Hematopoietic multipotent progenitor cell (in vitro differentiated cells): ENCODE measurements at regions not wholly inside any gene's neighbourhood (a gene's known extent, or its start where the extent isn't known, plus 50 kb on each side); places are given as distances from the start of the nearest gene placed in this dataset.
"Not testable (repeated sequence)": the region's sequence is repeated elsewhere in the genome, so short reads cannot be mapped to it uniquely, and the experiment has no call there.

Experiments
- DNase-seq, 3 donors: peaks; one replicate each; pipeline ENCODE4 v3.0.0-alpha.2; 2011 to 2015; ENCODE audit warnings: low read depth in 2 of 3, low spot score in 2 of 3

DNA sequence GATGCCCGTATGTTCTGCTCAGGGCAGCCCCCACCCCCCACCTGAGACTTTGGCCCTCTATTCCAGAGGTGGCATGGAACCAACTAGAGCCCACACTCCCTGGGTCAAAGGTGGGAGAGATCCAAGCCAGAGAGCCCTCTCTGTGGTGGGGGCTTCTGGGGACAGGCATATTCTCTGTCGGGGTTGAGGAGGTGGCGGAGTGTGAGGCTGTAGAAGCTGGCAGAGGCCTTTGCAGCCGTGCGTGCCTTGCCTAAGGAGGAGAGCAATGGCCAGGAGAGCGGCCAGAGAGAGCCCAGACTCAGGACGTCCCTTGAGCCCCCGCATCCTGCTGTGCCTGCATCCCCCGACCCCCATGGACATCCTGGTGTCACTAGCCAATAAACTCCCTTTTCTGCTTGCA lies 79.2 kb upstream of the HPCAL1 start:
- no peak for DNase-seq

DNA sequence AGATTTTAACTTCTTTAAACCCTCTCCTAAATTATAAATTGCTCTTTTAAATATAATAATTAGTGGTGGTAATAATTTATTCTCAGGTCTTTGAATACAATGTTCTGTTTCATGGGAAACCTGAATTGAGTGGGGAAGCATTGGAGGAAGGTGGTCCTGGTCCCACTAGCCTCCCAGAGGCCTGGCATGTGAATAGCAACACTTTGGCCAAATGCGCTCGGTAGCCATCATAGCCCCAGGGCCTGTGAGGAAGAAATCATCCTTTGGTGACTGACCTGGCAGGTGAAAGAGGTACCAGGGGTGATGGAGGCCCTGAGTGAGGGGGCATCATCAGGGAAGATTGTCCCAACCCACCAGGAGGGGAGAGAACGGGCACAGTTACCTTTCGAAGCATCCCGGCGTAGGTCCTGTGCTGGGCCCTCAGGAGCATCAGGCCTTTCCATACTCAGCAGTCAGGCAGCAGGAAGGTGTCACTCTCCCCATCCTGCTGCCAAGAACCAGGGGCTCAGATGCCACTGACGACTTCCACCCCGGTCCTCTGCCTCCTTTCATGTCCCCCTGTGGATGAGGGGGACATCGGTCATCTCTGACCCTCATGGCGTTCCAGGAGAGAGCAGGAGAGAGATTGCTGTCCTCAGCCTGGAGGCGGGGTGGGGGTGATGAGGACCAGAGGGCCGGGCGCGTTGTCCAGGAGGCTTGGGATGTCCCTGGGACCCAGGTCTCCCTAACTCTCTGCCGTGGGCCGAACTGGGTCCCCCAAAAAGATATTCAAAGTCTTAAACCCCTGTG lies 78.6 kb upstream of the HPCAL1 start:
- DNase-seq, result no peak

DNA sequence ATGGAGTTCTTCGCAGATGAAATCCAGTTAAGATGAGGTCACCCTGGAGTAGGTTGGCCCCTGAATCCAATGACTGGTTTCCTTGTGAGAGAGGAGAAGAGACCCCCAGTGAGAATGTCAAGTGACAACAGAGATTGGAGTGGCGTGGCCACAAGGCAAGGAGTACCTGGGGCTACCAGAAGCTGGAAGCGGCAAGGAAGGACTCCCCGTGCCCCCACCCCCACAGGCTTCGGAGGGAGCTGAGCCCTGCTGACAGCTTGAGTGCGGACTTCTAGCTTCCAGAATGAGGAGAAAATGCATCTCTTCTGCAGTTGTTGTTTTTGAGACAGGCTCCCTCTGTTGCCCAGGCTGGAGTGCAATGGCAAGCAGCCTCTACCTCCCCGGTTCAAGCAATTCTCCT lies 78.0 kb upstream of the HPCAL1 start:
- DNase-seq, result no peak

DNA sequence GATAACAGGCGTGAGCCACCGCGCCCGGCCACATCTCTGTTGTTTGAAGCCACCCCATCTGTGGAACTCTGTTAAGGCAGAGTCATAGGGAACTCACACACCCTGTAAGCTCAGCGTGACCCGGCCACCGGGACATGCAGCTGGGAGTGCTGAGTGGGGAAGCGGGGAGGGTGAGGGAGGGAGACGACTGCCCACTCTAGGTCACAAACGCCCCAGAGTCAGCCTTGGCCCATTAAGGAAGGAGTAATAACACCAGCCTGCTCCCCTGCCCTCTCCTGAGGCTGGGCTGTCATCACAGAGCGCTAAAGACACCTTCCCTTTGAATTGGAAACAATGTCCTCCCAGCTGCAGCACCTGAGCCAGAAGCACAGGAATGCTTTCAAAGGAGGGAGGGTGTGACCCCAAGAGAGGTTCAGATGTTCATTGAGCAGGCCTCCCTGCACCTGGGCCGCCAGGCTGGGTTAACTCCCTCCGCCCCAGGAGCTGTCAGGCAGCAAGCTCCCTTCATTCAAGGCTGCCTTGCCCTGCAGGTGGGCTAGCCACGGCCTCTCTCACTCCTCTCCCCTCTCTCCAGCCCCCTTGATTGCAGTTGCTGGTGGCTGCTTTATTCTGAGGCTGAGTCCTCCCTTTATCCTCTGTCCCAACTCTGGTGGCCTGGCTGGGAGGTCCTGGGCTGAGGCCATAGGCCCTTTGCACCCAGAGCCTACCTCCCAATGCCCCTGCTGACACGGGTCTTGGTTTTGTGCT lies 77.2 kb upstream of the HPCAL1 start:
- DNase-seq, result no peak

DNA sequence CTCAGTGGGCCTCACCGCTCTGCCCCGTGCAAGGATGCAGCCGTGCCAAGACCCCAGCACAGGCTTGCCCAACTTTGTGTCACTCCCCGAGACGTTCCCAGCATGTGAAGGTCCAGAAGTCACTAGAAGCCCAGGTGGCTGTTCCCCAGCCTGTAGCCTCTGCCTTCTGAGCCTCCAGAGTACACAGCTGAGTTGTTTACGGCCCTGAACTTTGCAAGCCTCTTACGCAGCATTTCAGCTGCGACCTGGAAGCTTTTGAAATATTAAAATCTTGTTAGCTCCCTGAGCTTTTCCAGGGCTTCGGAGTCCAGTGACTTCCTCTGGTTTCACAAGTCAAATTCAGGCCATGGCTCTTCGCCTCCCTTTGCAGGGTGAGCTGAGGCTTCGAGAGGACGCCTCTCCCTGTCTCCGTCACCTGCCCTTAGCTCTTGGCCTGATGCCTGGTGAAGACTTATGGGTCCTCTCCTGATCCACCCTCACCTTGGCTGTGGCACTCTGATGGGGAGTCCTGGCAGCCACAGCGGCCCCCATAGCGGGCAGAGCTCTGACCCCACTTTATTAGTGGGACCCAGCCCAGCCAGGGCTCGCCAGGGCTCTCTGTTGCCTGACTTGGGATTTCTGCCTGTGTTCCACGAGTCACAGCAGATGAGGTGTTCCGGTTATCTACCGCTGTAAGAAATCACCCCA lies 76.5 kb upstream of the HPCAL1 start:
- DNase-seq, result no peak

DNA sequence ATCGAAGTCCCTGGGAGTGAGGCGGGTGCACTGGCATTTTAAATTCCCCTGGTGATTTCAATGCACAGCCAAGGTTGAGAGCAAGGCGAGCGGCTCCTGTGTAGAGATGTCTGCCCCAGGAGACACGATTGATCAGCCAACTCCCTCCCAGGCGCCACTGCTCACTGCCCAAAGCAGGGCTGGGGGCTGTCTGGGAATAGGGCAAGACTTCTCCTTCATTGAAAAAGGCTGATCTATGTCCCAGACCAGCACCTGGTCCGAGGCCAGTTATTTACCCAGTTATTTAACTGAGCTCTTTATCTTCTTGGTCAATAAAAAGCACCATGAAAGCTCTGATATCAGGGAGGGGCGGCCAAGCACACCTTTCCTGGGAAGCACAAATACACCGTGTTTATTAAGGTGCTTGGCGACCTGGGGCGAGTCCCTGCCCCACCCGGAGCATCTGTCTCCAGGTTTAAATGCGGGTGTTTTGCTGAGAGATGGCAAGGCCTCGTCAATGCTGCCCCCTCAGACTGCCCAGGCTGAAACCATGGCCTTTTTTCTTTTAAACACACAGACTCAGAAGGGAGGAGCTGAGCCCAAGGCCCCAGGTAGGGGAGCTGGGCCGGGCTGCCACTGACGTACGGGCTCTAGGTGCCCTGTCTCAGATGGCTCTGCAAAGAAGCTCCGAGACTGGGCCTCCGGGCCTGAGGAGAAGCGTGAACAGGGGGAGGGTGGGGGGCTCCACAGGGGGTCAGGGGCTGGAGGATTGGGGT lies 73.9 kb upstream of the HPCAL1 start:
- no peak for DNase-seq

DNA sequence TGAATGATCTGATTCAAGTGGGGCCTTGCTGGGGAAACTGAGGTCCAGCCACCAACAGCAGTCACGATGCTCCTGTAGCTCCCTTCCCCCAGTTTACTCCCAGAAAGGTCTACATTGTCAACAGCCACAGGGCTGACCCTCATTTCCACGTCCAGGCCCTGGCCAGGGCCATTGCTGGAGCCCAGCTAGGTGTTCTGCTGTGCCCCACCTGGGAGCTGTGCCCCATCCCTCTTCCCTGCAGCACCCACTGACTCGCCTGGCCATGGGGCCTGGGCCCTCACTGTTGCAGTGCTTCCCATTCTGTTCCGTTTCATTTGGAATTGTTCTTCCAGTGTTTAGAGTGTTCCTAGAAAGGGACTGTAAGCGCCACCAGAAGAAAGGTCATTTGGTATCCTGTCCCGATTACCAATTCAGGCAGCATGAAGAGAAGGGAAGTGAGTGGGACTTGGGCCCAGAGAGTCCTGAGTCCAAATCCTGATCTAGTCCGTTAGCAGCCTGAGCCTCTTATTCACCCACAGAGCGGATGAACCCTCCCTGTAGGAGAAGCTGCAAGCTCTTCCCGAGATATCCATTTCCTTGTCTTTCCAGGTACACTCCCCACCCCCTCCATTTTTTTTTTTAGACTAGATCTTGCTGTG lies 73.1 kb upstream of the HPCAL1 start:
- no peak for DNase-seq

DNA sequence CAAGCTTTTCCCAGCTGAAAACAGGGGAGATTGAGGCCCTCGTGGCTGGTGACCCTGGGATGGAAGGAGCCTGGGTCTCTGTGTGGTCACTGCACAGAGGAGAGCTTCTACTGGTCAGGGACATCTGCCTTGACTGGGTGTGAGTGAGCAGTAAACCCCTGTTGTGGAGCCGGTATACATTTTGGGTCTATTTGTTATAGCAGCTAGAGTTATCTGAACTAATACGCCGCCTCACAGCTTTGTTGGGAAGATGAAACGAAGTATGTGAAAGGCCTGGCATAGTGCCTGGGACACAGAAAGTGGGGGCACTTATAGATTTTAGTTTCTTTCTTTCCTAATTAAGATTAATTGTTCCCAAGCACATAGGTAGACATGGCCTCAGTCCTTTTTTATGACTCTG lies 72.2 kb upstream of the HPCAL1 start:
- DNase-seq, result no peak

DNA sequence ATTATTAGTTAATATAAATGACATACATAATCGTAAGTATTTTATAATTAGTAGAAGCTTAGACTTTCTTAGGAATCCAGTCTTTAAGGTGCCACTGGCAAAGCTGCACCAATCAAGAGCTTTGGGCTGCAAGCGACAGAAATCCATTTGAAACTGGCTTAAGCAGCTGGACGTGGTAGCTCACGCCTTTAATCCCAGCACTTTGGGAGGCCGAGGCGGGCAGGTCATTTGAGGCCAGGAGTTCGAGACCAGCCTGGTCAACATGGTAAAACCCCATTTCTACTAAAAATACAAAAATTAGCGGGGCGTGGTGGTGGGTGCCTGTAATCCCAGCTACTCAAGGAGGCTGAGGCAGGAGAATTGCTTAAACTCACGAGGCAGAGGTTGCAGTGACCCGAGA lies 71.8 kb upstream of the HPCAL1 start:
- DNase-seq, result not testable (repeated sequence)

DNA sequence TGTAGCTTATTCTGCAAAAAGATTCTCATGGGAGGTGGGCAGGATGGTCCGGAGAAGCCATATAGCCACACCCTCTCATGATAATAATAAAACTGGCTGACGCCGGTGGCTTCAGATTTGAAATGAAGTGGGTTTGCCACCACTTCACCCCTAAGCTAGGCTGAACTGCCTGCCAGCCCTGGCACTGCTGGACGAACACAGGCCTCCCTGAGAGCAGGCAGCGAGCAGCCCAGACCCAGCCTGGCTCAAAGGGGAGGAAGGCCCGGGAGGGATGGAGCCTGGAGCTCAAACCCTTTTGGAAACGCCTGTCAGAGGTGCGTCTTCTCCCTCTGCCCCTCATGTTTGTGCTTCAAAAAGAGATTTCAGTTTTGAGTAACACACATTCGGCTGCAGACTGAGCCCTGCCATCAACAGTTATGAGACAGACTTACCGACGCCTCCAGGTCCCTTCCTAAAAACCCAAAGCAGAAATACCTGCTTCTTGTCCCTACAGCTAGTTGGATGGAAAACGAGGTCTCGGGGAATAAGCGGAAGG lies 71.1 kb upstream of the HPCAL1 start:
- DNase-seq, result no peak

DNA sequence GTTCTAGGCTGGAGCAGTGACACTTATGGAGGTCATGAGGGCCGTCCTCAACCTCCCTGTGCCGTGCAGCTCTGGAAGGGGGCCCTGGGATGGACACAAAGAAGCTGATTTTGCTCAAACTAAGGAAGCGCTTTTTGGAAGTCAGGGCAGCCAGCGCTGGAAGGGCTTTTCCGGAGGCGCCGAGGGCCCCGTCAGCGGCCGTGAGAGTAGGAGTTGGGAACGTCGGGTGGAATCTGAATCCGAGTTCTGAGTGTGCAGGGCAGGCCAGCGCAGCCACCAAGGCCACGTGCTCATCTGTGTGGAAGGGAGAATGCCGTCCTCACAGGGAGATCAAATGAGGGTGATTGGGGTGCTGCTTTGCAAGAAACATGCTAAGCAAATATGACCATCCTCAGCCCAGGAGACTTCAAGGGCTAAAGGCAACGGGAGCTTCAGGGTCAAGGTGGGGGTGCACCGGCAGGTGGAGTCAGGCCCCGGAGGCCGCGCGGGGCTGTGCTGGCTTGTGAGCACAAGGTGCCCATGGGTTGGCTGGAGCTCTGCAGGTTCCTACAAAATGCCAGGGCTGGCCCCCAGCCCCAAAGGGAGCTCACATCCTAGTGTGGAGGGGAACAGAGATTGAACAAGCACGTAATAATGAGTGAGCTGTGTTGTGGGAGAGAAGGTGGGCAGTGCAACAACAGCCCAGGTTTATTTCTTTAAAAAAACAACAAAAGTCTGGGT lies 70.4 kb upstream of the HPCAL1 start:
- DNase-seq, result no peak

DNA sequence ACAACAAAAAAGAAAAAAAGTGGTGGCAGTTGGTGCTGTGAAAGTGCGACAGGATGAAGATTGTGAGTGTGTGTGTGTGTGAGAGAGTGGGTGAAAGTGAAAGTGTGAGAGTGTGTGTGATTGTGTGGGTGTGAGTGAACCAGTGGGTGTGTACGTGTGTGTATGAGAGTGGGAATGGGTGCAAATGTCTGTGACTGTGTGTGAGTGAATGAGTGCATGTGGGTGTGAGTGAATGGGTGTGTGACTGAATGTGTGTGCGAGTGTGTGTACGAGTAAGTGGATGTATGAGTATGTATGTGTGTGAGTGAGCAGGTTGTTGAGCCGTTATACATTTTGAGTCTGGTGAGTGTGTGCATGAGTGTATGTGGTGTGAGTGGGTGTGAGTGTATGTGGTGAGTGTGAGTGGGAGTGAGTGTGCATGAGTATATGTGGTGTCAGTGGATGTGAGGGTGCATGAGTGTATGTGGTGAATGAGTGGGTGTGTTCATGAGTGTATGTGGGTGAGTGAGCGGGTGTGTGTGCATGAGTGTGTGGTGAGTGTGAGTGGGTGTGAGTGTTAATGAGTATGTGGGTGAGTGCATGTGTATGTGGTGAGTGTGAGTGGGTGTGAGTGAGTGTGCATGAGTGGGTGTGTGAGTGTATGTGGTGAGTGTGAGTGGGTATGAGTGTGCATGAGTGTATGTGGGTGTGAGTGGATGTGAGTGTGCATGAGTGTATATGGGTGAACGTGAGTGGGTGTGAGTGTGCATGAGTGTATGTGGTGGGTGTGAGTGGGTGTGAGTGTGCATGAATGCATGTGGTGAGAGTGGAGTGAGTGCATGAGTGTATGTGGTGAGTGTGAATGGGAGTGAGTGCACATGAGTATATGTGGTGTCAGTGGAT lies 69.3 kb upstream of the HPCAL1 start:
- DNase-seq, result no peak

DNA sequence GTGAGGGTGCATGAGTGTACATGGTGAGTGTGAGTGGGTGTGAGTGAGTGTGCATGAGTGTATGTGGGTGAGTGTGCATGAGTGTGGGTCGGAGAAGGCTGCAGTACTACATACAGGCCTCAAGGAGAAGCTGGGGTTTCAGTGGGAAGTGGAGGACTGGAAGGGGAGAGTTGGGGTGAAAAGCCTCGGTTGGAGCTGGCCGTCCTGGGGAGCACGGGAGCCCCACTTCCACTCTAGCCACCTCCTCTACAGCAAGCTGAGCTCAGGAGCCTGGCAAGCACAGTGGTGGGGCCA lies 68.7 kb upstream of the HPCAL1 start:
- DNase-seq, result no peak

DNA sequence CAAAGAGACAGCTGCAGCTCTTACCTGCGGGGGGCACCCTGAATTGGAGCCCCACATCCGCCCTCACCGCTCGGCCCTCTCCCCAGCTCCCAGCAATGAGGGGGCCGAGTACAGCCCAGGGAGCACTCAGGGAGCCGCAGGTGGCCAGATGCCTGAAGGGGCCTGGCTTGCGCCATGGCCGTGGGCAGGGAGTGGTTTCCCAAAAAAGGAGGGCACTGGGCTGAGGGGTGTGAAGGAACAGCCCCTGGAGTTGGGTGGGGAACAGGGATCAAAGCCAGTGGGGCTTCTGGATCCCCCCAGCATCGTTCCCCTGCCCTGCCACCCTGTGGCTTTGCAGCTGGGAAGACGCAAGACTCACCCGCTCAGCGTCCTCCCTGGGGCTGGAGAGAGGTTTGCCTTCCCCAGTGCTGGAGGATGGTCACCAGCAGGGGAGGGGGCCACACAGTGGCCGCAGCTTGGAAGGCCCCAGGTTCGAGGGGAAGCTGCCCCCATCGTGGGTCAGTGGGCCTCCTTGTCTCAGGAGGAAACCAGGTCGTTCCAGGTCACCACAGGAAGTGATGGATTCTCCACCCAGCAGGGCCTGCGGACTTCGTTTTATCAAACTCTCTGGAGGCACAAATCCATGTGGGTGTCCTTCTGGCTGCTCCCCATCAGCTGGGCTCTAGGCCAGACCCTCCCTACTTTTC lies 68.2 kb upstream of the HPCAL1 start:
- DNase-seq, result no peak

DNA sequence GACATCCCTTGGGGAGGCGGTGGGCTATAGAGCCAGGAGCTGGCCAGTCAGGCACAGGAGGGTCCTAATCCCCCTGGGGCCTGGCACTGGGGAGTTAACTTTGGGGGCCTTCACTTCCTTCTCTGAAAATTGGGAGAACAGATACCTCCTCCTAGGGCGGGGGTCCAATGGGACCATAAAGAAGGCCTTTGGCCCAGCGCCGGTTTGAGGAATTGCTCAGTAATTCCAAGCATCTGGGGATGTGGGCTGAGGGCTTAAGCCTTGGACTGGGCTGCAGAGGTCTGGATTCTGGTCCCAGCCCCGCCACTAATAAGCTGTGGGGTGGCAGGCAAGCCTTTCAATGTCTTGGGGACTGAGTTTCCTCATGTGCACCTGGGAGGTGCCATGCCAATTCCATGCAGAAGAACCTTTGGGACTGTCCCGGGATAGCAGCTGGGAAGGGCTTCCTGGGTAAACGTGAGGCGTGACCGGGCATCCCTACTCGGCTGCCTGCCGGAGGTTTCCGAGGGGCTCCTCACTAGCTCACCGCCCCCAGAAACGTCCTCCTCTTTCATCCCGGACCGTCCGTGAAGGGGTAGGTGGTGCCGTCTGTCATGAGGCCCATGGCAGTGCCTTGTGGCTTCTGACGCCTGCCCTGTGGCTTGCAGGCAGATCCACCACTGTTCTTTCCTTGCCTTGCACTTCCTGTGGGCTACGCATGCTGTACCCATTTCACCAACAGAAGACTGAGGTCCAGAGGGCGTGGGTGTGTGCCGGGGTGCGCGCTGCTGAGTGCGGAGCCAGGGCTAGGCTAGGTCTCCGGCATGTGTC lies 67.4 kb upstream of the HPCAL1 start:
- no peak for DNase-seq

DNA sequence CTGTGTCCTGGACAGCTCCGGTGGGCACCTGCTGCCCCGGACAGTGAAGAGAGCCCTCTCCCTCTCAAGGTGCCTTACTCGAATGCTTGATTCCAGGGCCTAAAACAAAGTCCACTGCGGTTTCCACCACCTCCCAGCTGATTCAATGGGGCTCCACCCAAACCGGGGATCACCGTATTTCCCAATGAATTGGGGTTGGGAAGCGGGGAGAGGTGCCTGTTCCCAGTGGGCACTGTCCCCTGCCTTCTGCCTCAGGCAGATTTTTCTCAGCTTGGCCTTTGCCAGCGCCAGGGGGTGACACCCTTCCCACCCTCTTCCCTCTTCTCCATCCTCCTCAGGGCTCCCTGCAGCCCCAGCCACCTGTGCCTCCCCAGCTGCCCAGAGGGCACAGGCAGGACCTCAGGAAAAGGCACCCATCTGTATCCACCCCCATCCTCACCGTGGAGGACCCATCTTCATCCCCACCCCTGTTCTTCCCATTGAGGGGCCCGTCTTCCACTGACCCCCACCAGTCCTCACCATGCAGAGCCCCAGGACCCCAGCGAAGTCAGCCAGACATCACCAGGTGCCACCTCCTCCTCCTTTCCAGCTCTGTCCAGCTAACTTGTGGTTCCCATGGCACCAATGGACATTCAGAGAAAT lies 66.7 kb upstream of the HPCAL1 start:
- no peak for DNase-seq
